ENCODE measurements at regions not wholly inside any gene's neighbourhood (a gene's known extent, or its start where the extent isn't known, plus 50 kb on each side); places are given as distances from the start of the nearest gene placed in this dataset.

DNA sequence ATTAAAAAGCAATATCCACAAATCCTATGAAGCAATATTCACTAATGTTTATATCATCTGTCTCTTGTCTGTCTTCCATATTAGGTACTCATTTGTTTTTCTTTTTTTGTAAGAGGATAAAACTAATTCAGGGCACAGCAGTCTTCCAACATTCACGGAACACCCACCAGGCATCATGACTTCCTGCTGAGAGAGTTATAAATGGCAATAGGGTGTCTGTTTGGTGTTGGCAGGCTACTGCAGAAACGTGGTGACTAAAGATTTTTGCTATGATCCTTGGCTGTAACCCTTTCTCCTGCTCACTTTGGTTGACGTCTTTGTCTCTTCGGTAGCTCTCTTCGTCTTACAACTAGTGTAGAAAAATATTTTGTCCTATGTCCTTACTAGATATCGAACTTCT, 860.6 kb upstream of the MGAT4C start:
- no peak overlapping the region for H3K4me3 Mint-ChIP-seq (ENCODE audit: unreplicated experiment)

DNA sequence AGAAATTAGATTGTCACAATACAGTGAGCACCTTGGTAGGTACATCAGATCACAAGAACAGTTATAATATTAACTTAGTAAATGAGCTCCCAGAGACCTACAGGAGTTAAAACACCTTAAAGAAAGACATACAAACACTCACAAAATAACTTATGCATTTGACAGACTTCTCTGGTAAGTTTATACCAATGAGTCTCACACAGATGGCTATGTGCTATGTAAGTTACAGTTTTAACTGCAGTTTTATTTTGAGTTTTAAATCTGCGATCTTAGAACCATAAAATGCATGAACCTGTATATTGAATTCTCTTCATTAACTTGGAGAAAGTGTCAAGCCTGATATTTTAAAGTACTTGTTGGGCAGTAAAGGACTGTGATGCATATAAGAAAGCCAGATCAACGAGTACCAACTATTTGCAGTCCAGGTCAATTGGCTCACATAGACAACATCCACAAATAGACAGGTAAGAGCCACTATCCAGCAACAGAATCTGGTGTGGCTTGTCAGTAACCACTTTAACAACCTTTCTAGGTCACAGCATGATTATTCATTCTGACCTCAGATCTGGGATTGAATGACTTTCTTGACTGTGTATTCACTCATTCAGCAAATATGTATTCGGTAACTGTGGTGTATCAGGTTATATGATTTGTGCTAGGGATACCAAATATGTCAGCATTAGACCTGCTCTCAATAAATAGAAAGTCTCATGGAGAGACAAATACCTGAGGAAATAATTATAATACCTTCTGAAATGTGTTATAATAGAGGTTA, 856.6 kb upstream of the MGAT4C start:
- Mint-ChIP-seq H3K27me3 (ENCODE audit: low read depth) (peaks cover 2% of the 10 kb centered on the region), H3K4me1 (ENCODE audit: low read depth) (peaks cover 4% of the 10 kb centered on the region), H3K27ac (ENCODE audit: unreplicated experiment) (no peak overlapping the region), H3K9me3 (ENCODE audit: low read depth) (no peaks in the 10 kb centered on the region), H3K36me3 (ENCODE audit: low read depth) (no peaks in the 10 kb centered on the region), H3K4me3 (ENCODE audit: unreplicated experiment) (no peak overlapping the region)
- no peak for DNase-seq (ENCODE audit: low spot score)
- TF ChIP-seq, protein P1, sequence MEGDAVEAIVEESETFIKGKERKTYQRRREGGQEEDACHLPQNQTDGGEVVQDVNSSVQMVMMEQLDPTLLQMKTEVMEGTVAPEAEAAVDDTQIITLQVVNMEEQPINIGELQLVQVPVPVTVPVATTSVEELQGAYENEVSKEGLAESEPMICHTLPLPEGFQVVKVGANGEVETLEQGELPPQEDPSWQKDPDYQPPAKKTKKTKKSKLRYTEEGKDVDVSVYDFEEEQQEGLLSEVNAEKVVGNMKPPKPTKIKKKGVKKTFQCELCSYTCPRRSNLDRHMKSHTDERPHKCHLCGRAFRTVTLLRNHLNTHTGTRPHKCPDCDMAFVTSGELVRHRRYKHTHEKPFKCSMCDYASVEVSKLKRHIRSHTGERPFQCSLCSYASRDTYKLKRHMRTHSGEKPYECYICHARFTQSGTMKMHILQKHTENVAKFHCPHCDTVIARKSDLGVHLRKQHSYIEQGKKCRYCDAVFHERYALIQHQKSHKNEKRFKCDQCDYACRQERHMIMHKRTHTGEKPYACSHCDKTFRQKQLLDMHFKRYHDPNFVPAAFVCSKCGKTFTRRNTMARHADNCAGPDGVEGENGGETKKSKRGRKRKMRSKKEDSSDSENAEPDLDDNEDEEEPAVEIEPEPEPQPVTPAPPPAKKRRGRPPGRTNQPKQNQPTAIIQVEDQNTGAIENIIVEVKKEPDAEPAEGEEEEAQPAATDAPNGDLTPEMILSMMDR (IDR thresholded peaks at IDR 0.05) = no peak

More for the DNA sequence above, 860.6 kb upstream of the MGAT4C start:
- peaks cover 4% of the 10 kb centered on the region for H3K4me1 Mint-ChIP-seq (ENCODE audit: low read depth)
- no peak for DNase-seq (ENCODE audit: low spot score)
- TF ChIP-seq, protein P1 (IDR thresholded peaks at IDR 0.05) = no peak
- no peaks in the 10 kb centered on the region for H3K36me3 Mint-ChIP-seq (ENCODE audit: low read depth)
- H3K9me3 Mint-ChIP-seq (ENCODE audit: low read depth) = no peaks in the 10 kb centered on the region
- peaks cover 2% of the 10 kb centered on the region for H3K27me3 Mint-ChIP-seq (ENCODE audit: low read depth)
- no peak overlapping the region for H3K27ac Mint-ChIP-seq (ENCODE audit: unreplicated experiment)

DNA sequence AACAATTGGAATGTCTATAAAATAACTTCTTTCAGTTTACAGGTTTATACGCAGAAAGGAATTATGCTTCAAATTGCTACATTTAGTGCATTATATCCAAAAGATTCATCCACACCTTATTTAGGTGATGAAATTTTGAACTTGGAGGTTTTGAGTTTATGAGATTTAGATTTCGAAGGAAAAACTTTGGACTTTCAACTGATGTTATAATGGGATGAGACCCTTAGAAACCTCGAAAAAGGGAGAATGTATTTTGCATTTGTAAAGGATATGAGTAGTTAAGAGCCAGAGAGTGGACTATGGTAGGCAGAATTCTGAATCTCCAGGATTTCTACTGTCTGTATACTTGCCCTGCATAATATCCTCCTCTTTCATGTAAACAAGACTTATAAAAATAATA, 851.6 kb upstream of the MGAT4C start:
- TF ChIP-seq, protein P1 (IDR thresholded peaks at IDR 0.05) = no peak
- no peaks in the 10 kb centered on the region for H3K36me3 Mint-ChIP-seq (ENCODE audit: low read depth)
- no peak overlapping the region for H3K4me3 Mint-ChIP-seq (ENCODE audit: unreplicated experiment)
- H3K27me3 Mint-ChIP-seq (ENCODE audit: low read depth) = no peaks in the 10 kb centered on the region
- H3K4me1 Mint-ChIP-seq (ENCODE audit: low read depth) = no peaks in the 10 kb centered on the region
- DNase-seq (ENCODE audit: low spot score) = no peak
- peaks cover 3% of the 10 kb centered on the region for H3K9me3 Mint-ChIP-seq (ENCODE audit: low read depth)
- no peak overlapping the region for H3K27ac Mint-ChIP-seq (ENCODE audit: unreplicated experiment)

DNA sequence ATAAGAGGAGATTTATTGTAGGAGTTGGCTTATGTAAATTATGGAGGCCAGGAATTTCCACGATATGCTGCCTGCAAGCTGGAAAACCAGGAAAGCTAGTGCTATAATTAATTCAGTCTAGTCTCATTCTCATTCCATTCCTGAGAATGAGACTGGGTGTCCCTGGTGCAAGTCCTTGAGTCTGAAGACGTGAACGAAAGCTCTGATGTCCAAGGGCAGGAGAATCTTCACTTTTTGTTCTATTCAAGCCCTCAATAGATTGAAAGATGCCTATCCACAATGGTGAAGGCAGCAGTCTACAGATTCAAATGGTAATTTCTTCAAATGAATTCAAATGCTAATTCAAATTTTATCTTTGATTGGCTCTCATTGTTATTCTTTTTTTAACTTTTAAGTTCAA, 851.1 kb upstream of the MGAT4C start:
- Mint-ChIP-seq H3K9me3 (ENCODE audit: low read depth) (peaks cover 3% of the 10 kb centered on the region), H3K4me3 (ENCODE audit: unreplicated experiment) (no peak overlapping the region), H3K27ac (ENCODE audit: unreplicated experiment) (no peak overlapping the region), H3K27me3 (ENCODE audit: low read depth) (no peaks in the 10 kb centered on the region), H3K36me3 (ENCODE audit: low read depth) (no peaks in the 10 kb centered on the region), H3K4me1 (ENCODE audit: low read depth) (no peaks in the 10 kb centered on the region)
- TF ChIP-seq, protein P1 (IDR thresholded peaks at IDR 0.05) = no peak
- no peak for DNase-seq (ENCODE audit: low spot score)

DNA sequence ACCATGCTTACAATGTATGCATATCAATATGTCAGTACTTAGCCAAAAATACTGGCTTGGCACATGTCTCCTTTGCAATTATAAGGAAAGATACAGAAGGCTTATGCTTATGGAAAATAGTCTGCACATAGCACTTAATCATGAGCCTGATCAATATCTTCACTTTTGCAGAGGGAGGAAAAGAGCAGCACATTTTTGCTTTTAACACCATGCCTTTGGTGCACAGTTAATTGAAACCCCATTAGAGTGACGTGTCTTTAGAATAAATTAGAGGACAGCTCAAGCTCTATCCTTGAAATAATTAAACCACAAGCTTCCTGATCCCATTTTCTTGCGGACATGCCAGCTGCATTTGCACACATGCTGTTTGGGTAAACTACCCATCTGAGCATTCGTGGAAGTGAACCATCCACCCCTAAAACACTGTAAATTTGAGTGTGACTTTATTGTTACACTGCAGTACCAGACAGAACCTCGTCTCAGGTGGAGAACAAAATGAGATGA, 839.9 kb upstream of the MGAT4C start:
- Mint-ChIP-seq H3K27ac (ENCODE audit: unreplicated experiment) (no peak overlapping the region), H3K9me3 (ENCODE audit: low read depth) (peaks cover 10% of the 10 kb centered on the region), H3K4me3 (ENCODE audit: unreplicated experiment) (no peak overlapping the region), H3K27me3 (ENCODE audit: low read depth) (no peaks in the 10 kb centered on the region), H3K36me3 (ENCODE audit: low read depth) (peaks cover 2% of the 10 kb centered on the region), H3K4me1 (ENCODE audit: low read depth) (no peaks in the 10 kb centered on the region)
- TF ChIP-seq, protein P1 (IDR thresholded peaks at IDR 0.05) = no peak
- no peak for DNase-seq (ENCODE audit: low spot score)
